H1 (cell line): ENCODE measurements at regions not wholly inside any gene's neighbourhood (a gene's known extent, or its start where the extent isn't known, plus 50 kb on each side); places are given as distances from the start of the nearest gene placed in this dataset.

Experiments
- CBX5 ChIP-seq: fragments of 300-800, 300-1000 bp; sonication (generic); IDR thresholded peaks from 2 replicates; pipeline ENCODE4 v1.7.1; 2016; ENCODE audit warnings: antibody characterized with exemption, low read length, low read depth
- CBX8 ChIP-seq: fragments of 300-800, 300-1000 bp; sonication (generic); IDR thresholded peaks from 2 replicates; pipeline ENCODE4 v1.7.1; 2016; ENCODE audit warnings: low read depth, low read length, borderline replicate concordance
- CTCF ChIP-seq, 3 experiments: IDR thresholded peaks; 1 replicate in 2 of 3; 2 replicates in 1 of 3; pipeline versions ENCODE4 v1.5.1 to v1.6.1; 2011; ENCODE audit warnings: low read length in 3 of 3, mild to moderate bottlenecking in 3 of 3, inconsistent platforms in 2 of 3, low read depth in 1 of 3, moderate library complexity in 1 of 3; ENCODE audit not compliant: insufficient read depth in 1 of 3; ENCODE audit errors: control extremely low read depth in 1 of 3
- EP300 ChIP-seq, 2 experiments: IDR thresholded peaks; 1 replicate in 1 of 2; 2 replicates in 1 of 2; pipeline ENCODE4 v1.6.1; 2011 to 2012; ENCODE audit warnings: low read depth in 2 of 2, low read length in 2 of 2, mild to moderate bottlenecking in 2 of 2, borderline replicate concordance in 1 of 2, inconsistent platforms in 1 of 2, moderate library complexity in 1 of 2
- EZH2 ChIP-seq: fragments of 200-600 bp; sonication (generic); IDR thresholded peaks from 2 replicates; pipeline ENCODE4 v1.7.1; 2012; ENCODE audit warnings: low read depth, mild to moderate bottlenecking, moderate library complexity, low read length, inconsistent platforms; ENCODE audit not compliant: severe bottlenecking
- GABPA ChIP-seq: IDR thresholded peaks from 2 replicates; pipeline ENCODE4 v1.6.1; 2011; ENCODE audit warnings: mild to moderate bottlenecking, low read length, moderate library complexity, borderline replicate concordance; ENCODE audit not compliant: insufficient read depth
- HDAC6 ChIP-seq: IDR thresholded peaks from one replicate; pipeline ENCODE4 v1.7.1; 2012; ENCODE audit warnings: low read depth, mild to moderate bottlenecking, inconsistent platforms, low read length, moderate library complexity
- JUND ChIP-seq: IDR thresholded peaks from 2 replicates; pipeline ENCODE4 v1.6.1; 2011; ENCODE audit warnings: mild to moderate bottlenecking, improper control_type of control experiment, low read length
- KDM1A ChIP-seq: fragments of 200-600, 300-600 bp; sonication (generic); IDR thresholded peaks from 2 replicates; pipeline ENCODE4 v1.7.1; 2016; ENCODE audit warnings: mild to moderate bottlenecking, low read length, borderline replicate concordance
- POLR2A ChIP-seq, 2 experiments: IDR thresholded peaks; 1 replicate in 1 of 2; 2 replicates in 1 of 2; pipeline ENCODE4 v1.6.1; 2011; ENCODE audit warnings: low read depth in 2 of 2, low read length in 2 of 2, mild to moderate bottlenecking in 2 of 2; ENCODE audit errors: control extremely low read depth in 1 of 2
- POU5F1 ChIP-seq: IDR thresholded peaks from 2 replicates; pipeline ENCODE4 v1.6.1; 2011; ENCODE audit warnings: low read depth, mild to moderate bottlenecking, low read length, moderate library complexity
- SP1 ChIP-seq: IDR thresholded peaks from 2 replicates; pipeline ENCODE4 v1.6.1; 2011; ENCODE audit warnings: low read depth, low read length
- TAF1 ChIP-seq: IDR thresholded peaks from 2 replicates; pipeline ENCODE4 v1.6.1; 2011; ENCODE audit warnings: mild to moderate bottlenecking, low read depth, low read length
- TBP ChIP-seq: IDR thresholded peaks from 2 replicates; pipeline ENCODE4 v1.6.1; 2011; ENCODE audit warnings: low read depth, low read length, improper control_type of control experiment

GRCh38 chr17:72429066-72429638 lies 308.3 kb downstream of the SOX9 start:
- TF ChIP-seq SP1 (no peak), EZH2 (no peak), CTCF (IDR thresholded peaks at IDR 0.05; ENCODE audit: control extremely low read depth in 1 of 3, insufficient read depth in 1 of 3, low read depth in 1 of 3, low read length in 3 of 3) (no peak), POLR2A (IDR thresholded peaks at IDR 0.05; ENCODE audit: control extremely low read depth in 1 of 2, low read depth in 2 of 2, low read length in 2 of 2) (no peak), JUND (no peak), HDAC6 (no peak), TBP (no peak), CBX8 (no peak), EP300 (IDR thresholded peaks at IDR 0.05; ENCODE audit: borderline replicate concordance in 1 of 2, low read depth in 2 of 2, low read length in 2 of 2) (no peak), TAF1 (no peak), POU5F1 (no peak), KDM1A (no peak), CBX5 (no peak), GABPA (no peak)
